ENCODE measurements at regions not wholly inside any gene's neighbourhood (a gene's known extent, or its start where the extent isn't known, plus 50 kb on each side); places are given as distances from the start of the nearest gene placed in this dataset.
"Not testable (repeated sequence)": the region's sequence is repeated elsewhere in the genome, so short reads cannot be mapped to it uniquely, and the experiment has no call there.

GRCh38 chr2:54031288-54031687 is 60.5 kb upstream of the PSME4 start:
- DNase-seq; H3K4ac ChIP-seq (ENCODE audit: low read depth, low read length); H2BK5ac ChIP-seq (ENCODE audit: low read length); H3K56ac ChIP-seq (ENCODE audit: low read length); H3K36me3 ChIP-seq (ENCODE audit: control insufficient read depth, insufficient read depth, low read length); H3K4me3 ChIP-seq (ENCODE audit: low read length); H3K18ac ChIP-seq (ENCODE audit: low read length); H4K8ac ChIP-seq (ENCODE audit: low read depth, low read length); H2BK120ac ChIP-seq (ENCODE audit: low read depth, low read length); H3K79me1 ChIP-seq (ENCODE audit: low read length); H2BK15ac ChIP-seq (replicated peaks; ENCODE audit: low read depth); H3K79me2 ChIP-seq (ENCODE audit: control insufficient read depth, insufficient read depth, low read length); H3K27me3 ChIP-seq (ENCODE audit: insufficient read depth, low read length, poor library complexity); H3K4me1 ChIP-seq (ENCODE audit: control insufficient read depth, low read depth, low read length); H3K27ac ChIP-seq (ENCODE audit: low read depth, low read length); H3K23ac ChIP-seq (ENCODE audit: low read length); H2AK5ac ChIP-seq (ENCODE audit: low read length); H3K4me2 ChIP-seq (ENCODE audit: low read length); H4K5ac ChIP-seq (ENCODE audit: low read length); H3K9ac ChIP-seq (ENCODE audit: low read length): not testable (repeated sequence)
- no CpG with 5 or more reads among the region's 3 CpGs for WGBS (ENCODE audit: extremely low coverage, insufficient coverage, low lambda C conversion rate)

GRCh38 chr2:54030806-54031205 is 60.0 kb upstream of the PSME4 start:
- Histone ChIP-seq H3K4me3 (ENCODE audit: low read length) (no peak overlapping the region), H3K9ac (ENCODE audit: low read length) (no peak overlapping the region), H3K27ac (ENCODE audit: low read depth, low read length) (no peak overlapping the region), H2BK5ac (ENCODE audit: low read length) (no peak overlapping the region), H3K4ac (ENCODE audit: low read depth, low read length) (no peak overlapping the region), H3K79me1 (ENCODE audit: low read length) (no peaks in the 10 kb centered on the region), H3K36me3 (ENCODE audit: control insufficient read depth, insufficient read depth, low read length) (no peaks in the 10 kb centered on the region), H4K5ac (ENCODE audit: low read length) (no peak overlapping the region), H2BK15ac (replicated peaks; ENCODE audit: low read depth) (no peak overlapping the region), H3K18ac (ENCODE audit: low read length) (no peak overlapping the region), H3K27me3 (ENCODE audit: insufficient read depth, low read length, poor library complexity) (no peaks in the 10 kb centered on the region), H3K79me2 (ENCODE audit: control insufficient read depth, insufficient read depth, low read length) (no peaks in the 10 kb centered on the region), H2AK5ac (ENCODE audit: low read length) (no peak overlapping the region), H2BK120ac (ENCODE audit: low read depth, low read length) (no peak overlapping the region), H3K4me2 (ENCODE audit: low read length) (no peak overlapping the region), H3K4me1 (ENCODE audit: control insufficient read depth, low read depth, low read length) (no peaks in the 10 kb centered on the region), H3K23ac (ENCODE audit: low read length) (no peak overlapping the region), H4K8ac (ENCODE audit: low read depth, low read length) (no peak overlapping the region), H3K56ac (ENCODE audit: low read length) (no peak overlapping the region)
- no CpG with 5 or more reads among the region's 2 CpGs for WGBS (ENCODE audit: extremely low coverage, insufficient coverage, low lambda C conversion rate)
- DNase-seq, result no peak

- no peak overlapping the region for H2AK5ac ChIP-seq (ENCODE audit: low read length)
- no peak overlapping the region for H3K56ac ChIP-seq (ENCODE audit: low read length)
- no peaks in the 10 kb centered on the region for H3K36me3 ChIP-seq (ENCODE audit: control insufficient read depth, insufficient read depth, low read length)
- H3K4me1 ChIP-seq (ENCODE audit: control insufficient read depth, low read depth, low read length), result no peaks in the 10 kb centered on the region
- no peak overlapping the region for H4K8ac ChIP-seq (ENCODE audit: low read depth, low read length)
- DNase-seq, result no peak
- WGBS (ENCODE audit: extremely low coverage, insufficient coverage, low lambda C conversion rate), result no CpG with 5 or more reads among the region's 9 CpGs
- H3K79me1 ChIP-seq (ENCODE audit: low read length), result no peaks in the 10 kb centered on the region
- no peak overlapping the region for H3K23ac ChIP-seq (ENCODE audit: low read length)
- no peak overlapping the region for H2BK5ac ChIP-seq (ENCODE audit: low read length)
- no peak overlapping the region for H4K5ac ChIP-seq (ENCODE audit: low read length)
- no peaks in the 10 kb centered on the region for H3K79me2 ChIP-seq (ENCODE audit: control insufficient read depth, insufficient read depth, low read length)
- H3K27ac ChIP-seq (ENCODE audit: low read depth, low read length), result no peak overlapping the region
- no peaks in the 10 kb centered on the region for H3K27me3 ChIP-seq (ENCODE audit: insufficient read depth, low read length, poor library complexity)
- no peak overlapping the region for H3K4ac ChIP-seq (ENCODE audit: low read depth, low read length)
- H2BK120ac ChIP-seq (ENCODE audit: low read depth, low read length), result no peak overlapping the region
- H3K18ac ChIP-seq (ENCODE audit: low read length), result no peak overlapping the region
- no peak overlapping the region for H3K4me3 ChIP-seq (ENCODE audit: low read length)
- H3K4me2 ChIP-seq (ENCODE audit: low read length), result no peak overlapping the region
- H2BK15ac ChIP-seq (replicated peaks; ENCODE audit: low read depth), result no peak overlapping the region
- H3K9ac ChIP-seq (ENCODE audit: low read length), result no peak overlapping the region
Measured at GRCh38 chr2:54030396-54030741, 59.6 kb upstream of the PSME4 start.

- peak; percentile 46 for DNase-seq
- H2BK5ac ChIP-seq (ENCODE audit: low read length), result no peak overlapping the region
- no peak overlapping the region for H3K4me2 ChIP-seq (ENCODE audit: low read length)
- no peak overlapping the region for H3K18ac ChIP-seq (ENCODE audit: low read length)
- no peaks in the 10 kb centered on the region for H3K79me1 ChIP-seq (ENCODE audit: low read length)
- no peak overlapping the region for H3K23ac ChIP-seq (ENCODE audit: low read length)
- no peak overlapping the region for H3K4me3 ChIP-seq (ENCODE audit: low read length)
- H4K5ac ChIP-seq (ENCODE audit: low read length), result no peak overlapping the region
- H4K8ac ChIP-seq (ENCODE audit: low read depth, low read length), result no peak overlapping the region
- H3K27ac ChIP-seq (ENCODE audit: low read depth, low read length), result no peak overlapping the region
- no peak overlapping the region for H3K56ac ChIP-seq (ENCODE audit: low read length)
- H3K79me2 ChIP-seq (ENCODE audit: control insufficient read depth, insufficient read depth, low read length), result no peaks in the 10 kb centered on the region
- H3K4ac ChIP-seq (ENCODE audit: low read depth, low read length), result no peak overlapping the region
- no peaks in the 10 kb centered on the region for H3K4me1 ChIP-seq (ENCODE audit: control insufficient read depth, low read depth, low read length)
- no peak overlapping the region for H2AK5ac ChIP-seq (ENCODE audit: low read length)
- no peak overlapping the region for H2BK120ac ChIP-seq (ENCODE audit: low read depth, low read length)
- no peaks in the 10 kb centered on the region for H3K27me3 ChIP-seq (ENCODE audit: insufficient read depth, low read length, poor library complexity)
- H3K36me3 ChIP-seq (ENCODE audit: control insufficient read depth, insufficient read depth, low read length), result no peaks in the 10 kb centered on the region
- H3K9ac ChIP-seq (ENCODE audit: low read length), result no peak overlapping the region
- no CpG with 5 or more reads among the region's 11 CpGs for WGBS (ENCODE audit: extremely low coverage, insufficient coverage, low lambda C conversion rate)
- no peak overlapping the region for H2BK15ac ChIP-seq (replicated peaks; ENCODE audit: low read depth)
Measured at GRCh38 chr2:54029721-54030395, 59.1 kb upstream of the PSME4 start.

- H4K5ac ChIP-seq (ENCODE audit: low read length); H3K27me3 ChIP-seq (ENCODE audit: insufficient read depth, low read length, poor library complexity); H3K9ac ChIP-seq (ENCODE audit: low read length); H2BK5ac ChIP-seq (ENCODE audit: low read length); H3K56ac ChIP-seq (ENCODE audit: low read length); H3K4me1 ChIP-seq (ENCODE audit: control insufficient read depth, low read depth, low read length); H2BK120ac ChIP-seq (ENCODE audit: low read depth, low read length); H3K23ac ChIP-seq (ENCODE audit: low read length); H2AK5ac ChIP-seq (ENCODE audit: low read length); H2BK15ac ChIP-seq (replicated peaks; ENCODE audit: low read depth); H3K27ac ChIP-seq (ENCODE audit: low read depth, low read length); H4K8ac ChIP-seq (ENCODE audit: low read depth, low read length); H3K18ac ChIP-seq (ENCODE audit: low read length); H3K4me3 ChIP-seq (ENCODE audit: low read length); H3K36me3 ChIP-seq (ENCODE audit: control insufficient read depth, insufficient read depth, low read length); H3K4ac ChIP-seq (ENCODE audit: low read depth, low read length); H3K79me1 ChIP-seq (ENCODE audit: low read length); H3K4me2 ChIP-seq (ENCODE audit: low read length); H3K79me2 ChIP-seq (ENCODE audit: control insufficient read depth, insufficient read depth, low read length): not testable (repeated sequence)
- peak; percentile 11 for DNase-seq
- no CpG with 5 or more reads among the region's 6 CpGs for WGBS (ENCODE audit: extremely low coverage, insufficient coverage, low lambda C conversion rate)
Measured at GRCh38 chr2:54025463-54026075, 54.8 kb upstream of the PSME4 start.

- no peak overlapping the region for H2BK15ac ChIP-seq (replicated peaks; ENCODE audit: low read depth)
- no peak overlapping the region for H3K4me3 ChIP-seq (ENCODE audit: low read length)
- H2BK120ac ChIP-seq (ENCODE audit: low read depth, low read length), result no peak overlapping the region
- H3K36me3 ChIP-seq (ENCODE audit: control insufficient read depth, insufficient read depth, low read length), result no peaks in the 10 kb centered on the region
- no peak overlapping the region for H3K23ac ChIP-seq (ENCODE audit: low read length)
- no peaks in the 10 kb centered on the region for H3K4me1 ChIP-seq (ENCODE audit: control insufficient read depth, low read depth, low read length)
- no peak overlapping the region for H3K27ac ChIP-seq (ENCODE audit: low read depth, low read length)
- H4K5ac ChIP-seq (ENCODE audit: low read length), result no peak overlapping the region
- no peak overlapping the region for H3K56ac ChIP-seq (ENCODE audit: low read length)
- no peak overlapping the region for H3K18ac ChIP-seq (ENCODE audit: low read length)
- no peak overlapping the region for H2AK5ac ChIP-seq (ENCODE audit: low read length)
- H3K27me3 ChIP-seq (ENCODE audit: insufficient read depth, low read length, poor library complexity), result no peaks in the 10 kb centered on the region
- no peak overlapping the region for H2BK5ac ChIP-seq (ENCODE audit: low read length)
- no peak overlapping the region for H3K4me2 ChIP-seq (ENCODE audit: low read length)
- no peak overlapping the region for H3K4ac ChIP-seq (ENCODE audit: low read depth, low read length)
- WGBS (ENCODE audit: extremely low coverage, insufficient coverage, low lambda C conversion rate), result no CpG with 5 or more reads among the region's 2 CpGs
- no peaks in the 10 kb centered on the region for H3K79me2 ChIP-seq (ENCODE audit: control insufficient read depth, insufficient read depth, low read length)
- no peak for DNase-seq
- no peak overlapping the region for H4K8ac ChIP-seq (ENCODE audit: low read depth, low read length)
- no peak overlapping the region for H3K9ac ChIP-seq (ENCODE audit: low read length)
- no peaks in the 10 kb centered on the region for H3K79me1 ChIP-seq (ENCODE audit: low read length)
Measured at GRCh38 chr2:54024576-54024975, 53.8 kb upstream of the PSME4 start.

All from mesendoderm (in vitro differentiated cells).